Peyer's patch (tissue), 4 donors: ENCODE measurements at regions not wholly inside any gene's neighbourhood (a gene's known extent, or its start where the extent isn't known, plus 50 kb on each side); places are given as distances from the start of the nearest gene placed in this dataset.

Experiments used
- CTCF ChIP-seq, 6 experiments: fragments of 450-650 bp in 4 of 6; fragments of 200-600 bp in 2 of 6; sonication (generic) in 1 of 6; IDR thresholded peaks; one replicate each; pipeline ENCODE4 v1.5.1; 2017 to 2019; ENCODE audit warnings: antibody characterized with exemption in 6 of 6, mild to moderate bottlenecking in 3 of 6, moderate library complexity in 1 of 6
- POLR2A ChIP-seq, 2 donors: fragments of 450-650 bp; IDR thresholded peaks; one replicate each; pipeline ENCODE4 v1.5.1; 2017; ENCODE audit warnings: antibody characterized with exemption in 2 of 2, mild to moderate bottlenecking in 2 of 2, moderate library complexity in 2 of 2

- TF ChIP-seq CTCF (IDR thresholded peaks at IDR 0.05) (no peak), POLR2A (IDR thresholded peaks at IDR 0.05) (no peak)
Observed at GRCh38 chr16:27703121-27703520, 153.2 kb downstream of the KATNIP start.
